Activated CD8-positive, alpha-beta memory T cell treated with anti-CD3 and anti-CD28 coated beads, Interleukin-2, amount 10 ng/mL, durations not matched to agents 7 days and 5 days (primary cell): ENCODE measurements at regions not wholly inside any gene's neighbourhood (a gene's known extent, or its start where the extent isn't known, plus 50 kb on each side); places are given as distances from the start of the nearest gene placed in this dataset.

Source experiments
- ATAC-seq: fragments of 150-1000 bp; cut with Tn5 transposase; one replicate; pipeline ENCODE4 v1.10.0; 2021; ENCODE audit warnings: moderate library complexity
- CTCF ChIA-PET: fragments of 350-600 bp; sonication (Branson Sonifier 250); formaldehyde crosslinking; loops from one replicate; lab custom pipeline; 2021; ENCODE audit warnings: antibody characterized with exemption; lab: Charles Lee
- DNase-seq: peaks from one replicate; pipeline ENCODE4 v3.0.0-alpha.2; 2020
- H3K27ac Mint-ChIP-seq: one replicate; pipeline ENCODE4 v1.8.0; 2021; ENCODE audit warnings: mild to moderate bottlenecking, mixed read lengths
- H3K27me3 Mint-ChIP-seq: one replicate; pipeline ENCODE4 v1.8.0; 2021; ENCODE audit warnings: mixed read lengths
- H3K36me3 Mint-ChIP-seq: one replicate; pipeline ENCODE4 v1.8.0; 2021; ENCODE audit warnings: mild to moderate bottlenecking, mixed read lengths
- H3K4me1 Mint-ChIP-seq: one replicate; pipeline ENCODE4 v1.8.0; 2021; ENCODE audit warnings: mixed read lengths
- H3K4me3 Mint-ChIP-seq: one replicate; pipeline ENCODE4 v1.8.0; 2021; ENCODE audit warnings: mild to moderate bottlenecking, moderate library complexity, mixed read lengths
- H3K9me3 Mint-ChIP-seq: one replicate; pipeline ENCODE4 v1.8.0; 2022; ENCODE audit warnings: low read depth, mixed read lengths

GRCh38 chr7:101736084-101736483 is 81.3 kb upstream of the CUX1 start:
- H3K9me3 Mint-ChIP-seq, result no peaks in the 10 kb centered on the region
- DNase-seq, result no peak
- H3K4me1 Mint-ChIP-seq, result peaks cover 22% of the 10 kb centered on the region
- no peak for ATAC-seq
- no peaks in the 10 kb centered on the region for H3K36me3 Mint-ChIP-seq
- H3K27me3 Mint-ChIP-seq, result peaks cover 2% of the 10 kb centered on the region
- CTCF ChIA-PET, result no interaction called here
- no peak overlapping the region for H3K4me3 Mint-ChIP-seq
- H3K27ac Mint-ChIP-seq, result no peak overlapping the region

GRCh38 chr7:101739775-101740398 is 77.5 kb upstream of the CUX1 start:
- CTCF ChIA-PET, result interaction anchor here (0.6 to 3.8 kb wide), 4 partner anchors 9 to 1380 kb away, joined by 3 to 14 read pairs (median 5); no protein-coding TSS in a partner anchor
- peak overlapping the region; percentile 96 for H3K27ac Mint-ChIP-seq

DNA sequence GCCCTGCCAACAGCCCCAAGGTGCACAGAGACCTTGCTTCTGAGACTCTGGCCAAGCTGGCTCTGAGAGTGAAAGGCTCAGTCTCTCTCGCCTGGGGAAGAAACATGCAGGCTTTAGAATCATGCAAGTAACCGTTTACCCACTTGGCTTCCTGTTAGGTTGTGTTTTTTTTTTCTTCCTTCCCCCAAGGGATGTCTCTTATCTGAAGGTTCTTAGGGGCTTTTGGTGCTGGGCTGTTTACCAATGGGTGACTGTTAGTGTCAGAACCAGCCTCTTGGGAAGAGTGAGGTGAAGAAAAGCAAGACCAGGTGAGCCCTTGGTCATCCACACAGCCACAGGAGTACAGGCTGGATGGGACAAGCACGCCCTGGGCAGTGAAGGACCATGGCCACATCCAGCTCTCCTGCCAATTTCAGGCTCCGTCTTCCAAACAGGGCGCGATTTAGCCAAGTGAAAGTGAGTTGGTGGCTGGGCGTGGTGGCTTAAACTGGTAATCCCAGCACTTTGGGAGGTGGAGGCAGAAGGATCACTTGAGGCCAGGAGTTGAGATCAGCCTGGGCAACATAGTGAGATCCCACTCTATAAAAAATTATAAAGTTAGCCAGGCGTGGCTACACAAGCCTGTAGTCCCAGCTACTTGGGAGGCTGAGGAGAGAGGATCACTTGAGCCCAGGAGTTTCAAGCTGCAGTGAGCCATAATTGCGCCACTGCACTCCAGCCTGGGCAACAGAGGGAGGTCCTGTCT is 76.3 kb upstream of the CUX1 start:
- DNase-seq (peak; percentile 62), ATAC-seq (peak; percentile 61)
- H3K27ac Mint-ChIP-seq, result peak overlapping the region; percentile 96
- no peaks in the 10 kb centered on the region for H3K27me3 Mint-ChIP-seq
- CTCF ChIA-PET, result interaction anchor here (2.2 to 4.2 kb wide), 3 partner anchors 15 to 73 kb away, joined by 4 to 26 read pairs (median 14); no protein-coding TSS in a partner anchor
- no peaks in the 10 kb centered on the region for H3K9me3 Mint-ChIP-seq
- peaks cover 49% of the 10 kb centered on the region for H3K4me1 Mint-ChIP-seq
- no peaks in the 10 kb centered on the region for H3K36me3 Mint-ChIP-seq
- peak overlapping the region; percentile 64 for H3K4me3 Mint-ChIP-seq

More at GRCh38 chr7:101739775-101740398, 77.5 kb upstream of the CUX1 start:
- Mint-ChIP-seq H3K4me3 (no peak overlapping the region), H3K27me3 (no peaks in the 10 kb centered on the region), H3K4me1 (peaks cover 46% of the 10 kb centered on the region), H3K9me3 (no peaks in the 10 kb centered on the region), H3K36me3 (no peaks in the 10 kb centered on the region)
- DNase-seq (no peak), ATAC-seq (no peak)

GRCh38 chr7:101743241-101743994 is 74.0 kb upstream of the CUX1 start:
- Mint-ChIP-seq H3K4me1 (peaks cover 56% of the 10 kb centered on the region), H3K27me3 (no peaks in the 10 kb centered on the region), H3K9me3 (no peaks in the 10 kb centered on the region), H3K36me3 (no peaks in the 10 kb centered on the region), H3K4me3 (peak overlapping the region; percentile 78), H3K27ac (peak overlapping the region; percentile 63)
- DNase-seq, result peak; percentile 77
- CTCF ChIA-PET, result interaction anchor here (0.6 to 4.2 kb wide), 11 partner anchors 9 to 513 kb away, joined by 3 to 26 read pairs (median 5); partner anchors contain the start of gene CUX1
- peak; percentile 74 for ATAC-seq

GRCh38 chr7:101743995-101744360 is 73.4 kb upstream of the CUX1 start:
- ATAC-seq, result no peak

DNA sequence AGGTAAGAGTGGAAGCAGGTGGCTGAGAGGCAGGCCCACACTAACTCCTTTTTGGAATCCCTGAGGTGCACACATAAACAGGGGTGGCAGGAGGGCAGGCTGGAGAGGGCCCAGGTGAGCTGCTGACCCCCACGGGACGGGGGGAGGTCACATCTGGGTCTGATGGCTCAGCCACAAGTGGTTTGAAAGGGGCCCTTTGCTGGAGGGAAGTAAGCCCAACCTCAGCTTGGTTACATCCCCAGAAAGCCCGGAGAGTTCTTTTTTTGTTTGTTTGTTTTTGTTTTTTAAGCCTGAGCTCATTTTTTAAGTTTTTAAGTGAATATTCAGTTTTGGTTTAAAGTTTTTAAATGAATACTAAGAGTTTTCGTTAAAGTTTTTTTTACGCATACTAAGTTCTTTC is 72.8 kb upstream of the CUX1 start:
- Mint-ChIP-seq H3K4me1 (peaks cover 52% of the 10 kb centered on the region), H3K9me3 (no peaks in the 10 kb centered on the region), H3K36me3 (no peaks in the 10 kb centered on the region), H3K27ac (no peak overlapping the region), H3K4me3 (no peak overlapping the region), H3K27me3 (peaks cover 4% of the 10 kb centered on the region)
- CTCF ChIA-PET, result interaction anchor here (1.0 to 4.2 kb wide), 6 partner anchors 8 to 77 kb away, joined by 3 to 26 read pairs (median 12); partner anchors contain the start of gene CUX1
- ATAC-seq (no peak), DNase-seq (no peak)

More at GRCh38 chr7:101743995-101744360, 73.4 kb upstream of the CUX1 start:
- no peak for DNase-seq
- Mint-ChIP-seq H3K27ac (no peak overlapping the region), H3K4me3 (peak overlapping the region; percentile 78), H3K27me3 (no peaks in the 10 kb centered on the region), H3K4me1 (peaks cover 56% of the 10 kb centered on the region), H3K9me3 (no peaks in the 10 kb centered on the region), H3K36me3 (no peaks in the 10 kb centered on the region)
- CTCF ChIA-PET, result interaction anchor here (0.6 to 4.2 kb wide), 8 partner anchors 9 to 514 kb away, joined by 3 to 26 read pairs (median 6); partner anchors contain the start of gene CUX1

DNA sequence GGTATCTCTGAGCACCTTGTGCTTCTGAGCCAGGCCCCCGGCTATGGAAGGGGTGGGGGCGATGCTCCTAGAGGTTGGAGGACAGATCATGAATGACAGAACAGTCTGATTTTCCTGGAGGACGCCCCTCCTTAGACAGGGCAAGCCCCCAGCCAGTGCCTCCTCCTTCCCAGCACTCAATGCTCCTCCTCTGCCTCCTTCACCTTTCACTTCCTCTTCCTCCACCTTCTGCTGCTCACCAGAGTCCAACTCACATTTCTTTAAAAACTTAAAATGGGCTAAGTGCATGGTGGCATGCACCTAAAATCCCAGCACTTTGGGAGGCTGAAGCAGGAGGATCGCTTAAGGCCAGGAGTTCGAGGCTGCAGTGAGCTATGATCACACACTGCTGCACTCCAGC is 71.1 kb upstream of the CUX1 start:
- ATAC-seq, result no peak
- Mint-ChIP-seq H3K4me3 (no peak overlapping the region), H3K36me3 (no peaks in the 10 kb centered on the region), H3K27me3 (peaks cover 6% of the 10 kb centered on the region), H3K4me1 (peaks cover 37% of the 10 kb centered on the region), H3K9me3 (no peaks in the 10 kb centered on the region), H3K27ac (no peak overlapping the region)
- CTCF ChIA-PET, result interaction anchor here (1.1 to 1.2 kb wide), 2 partner anchors 57 to 68 kb away, joined by 3 read pairs; no protein-coding TSS in a partner anchor
- DNase-seq, result no peak

GRCh38 chr7:101747053-101747878 is 70.2 kb upstream of the CUX1 start:
- no peak overlapping the region for H3K27ac Mint-ChIP-seq
- CTCF ChIA-PET, result interaction anchor here (1.1 to 1.2 kb wide), 2 partner anchors 58 to 67 kb away, joined by 3 read pairs; no protein-coding TSS in a partner anchor
- peaks cover 29% of the 10 kb centered on the region for H3K4me1 Mint-ChIP-seq
- ATAC-seq (no peak), DNase-seq (no peak)
- no peaks in the 10 kb centered on the region for H3K36me3 Mint-ChIP-seq
- H3K4me3 Mint-ChIP-seq, result no peak overlapping the region
- no peaks in the 10 kb centered on the region for H3K9me3 Mint-ChIP-seq
- H3K27me3 Mint-ChIP-seq, result peaks cover 6% of the 10 kb centered on the region

DNA sequence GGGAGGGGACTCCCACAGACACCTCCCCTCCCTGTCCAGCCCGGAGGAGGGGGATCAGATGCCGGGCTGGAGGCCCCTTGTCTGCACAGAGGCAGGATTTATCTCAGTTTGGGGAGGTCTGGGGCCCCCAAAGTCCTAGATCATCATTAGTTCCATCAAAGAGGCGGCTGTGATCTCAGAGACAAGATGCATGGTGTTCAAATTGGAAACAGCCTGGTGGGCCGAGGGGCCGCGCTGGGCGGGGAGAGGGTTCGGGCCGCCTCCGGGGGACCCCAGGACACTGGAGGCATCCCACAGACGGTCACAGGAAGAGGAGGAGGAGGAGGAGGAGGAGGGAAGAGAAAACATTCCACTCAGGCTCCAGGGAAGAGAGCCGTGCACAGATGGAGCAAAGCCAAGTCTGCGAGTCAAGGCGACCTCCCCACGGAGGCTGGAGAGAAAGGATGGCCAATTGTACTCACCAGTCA is 69.5 kb upstream of the CUX1 start:
- CTCF ChIA-PET, result interaction anchor here (0.9 kb wide), 1 partner anchor 109 kb away, joined by 5 read pairs; no protein-coding TSS in a partner anchor
- Mint-ChIP-seq H3K36me3 (no peaks in the 10 kb centered on the region), H3K9me3 (no peaks in the 10 kb centered on the region), H3K4me3 (no peak overlapping the region), H3K27me3 (peaks cover 6% of the 10 kb centered on the region), H3K4me1 (peaks cover 24% of the 10 kb centered on the region), H3K27ac (no peak overlapping the region)
- no peak for ATAC-seq
- no peak for DNase-seq

DNA sequence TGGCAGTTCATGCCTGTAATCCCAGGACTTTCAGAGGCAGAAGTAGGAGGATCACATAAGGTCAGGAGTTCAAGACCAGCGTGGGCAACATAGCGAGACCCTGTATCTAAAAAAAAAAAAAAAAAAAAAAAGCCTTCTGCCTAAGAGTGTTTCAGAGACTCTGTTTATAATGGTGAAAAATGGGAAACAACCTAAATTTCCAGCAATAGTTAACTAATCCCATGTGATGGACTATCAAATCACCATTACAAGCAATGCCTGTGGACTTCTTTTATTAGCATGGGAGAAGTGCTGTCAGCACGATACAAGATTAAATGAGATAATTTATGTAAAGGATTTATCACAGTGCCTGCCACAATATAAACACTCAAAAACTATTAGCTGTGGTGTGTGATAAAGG is 67.5 kb upstream of the CUX1 start:
- H3K27ac Mint-ChIP-seq, result no peak overlapping the region
- H3K9me3 Mint-ChIP-seq, result no peaks in the 10 kb centered on the region
- DNase-seq (no peak), ATAC-seq (no peak)
- no peaks in the 10 kb centered on the region for H3K36me3 Mint-ChIP-seq
- CTCF ChIA-PET, result no interaction called here
- H3K4me3 Mint-ChIP-seq, result no peak overlapping the region
- H3K4me1 Mint-ChIP-seq, result peaks cover 23% of the 10 kb centered on the region
- peaks cover 6% of the 10 kb centered on the region for H3K27me3 Mint-ChIP-seq

DNA sequence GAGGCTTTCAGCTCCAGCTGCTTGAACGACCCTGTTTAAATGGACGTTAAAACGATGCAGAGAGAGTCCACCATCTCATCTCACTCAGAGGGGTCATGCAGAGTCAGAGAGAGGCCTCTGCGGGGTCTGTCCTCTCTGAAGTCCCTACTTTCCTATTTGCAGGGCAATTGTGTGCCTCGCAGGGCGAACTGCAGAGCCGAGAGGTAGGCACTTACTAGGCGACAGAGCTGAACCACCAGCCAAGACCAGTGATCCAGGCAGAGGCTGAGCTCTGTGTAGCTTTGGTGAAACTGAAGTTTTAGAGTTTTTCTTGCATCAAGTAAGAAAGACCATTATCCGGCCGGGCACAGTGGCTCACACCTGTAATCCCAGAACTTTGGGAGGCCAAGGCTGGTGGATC is 64.1 kb upstream of the CUX1 start:
- Mint-ChIP-seq H3K4me1 (peaks cover 14% of the 10 kb centered on the region), H3K36me3 (no peaks in the 10 kb centered on the region), H3K9me3 (no peaks in the 10 kb centered on the region), H3K27ac (no peak overlapping the region), H3K27me3 (peaks cover 6% of the 10 kb centered on the region), H3K4me3 (no peak overlapping the region)
- CTCF ChIA-PET, result interaction anchor here (2.5 kb wide), 1 partner anchor 10 kb away, joined by 23 read pairs; no protein-coding TSS in a partner anchor
- DNase-seq (no peak), ATAC-seq (no peak)

- CTCF ChIA-PET, result no interaction called here
- DNase-seq (peak; percentile 49), ATAC-seq (peak; percentile 66)
- peaks cover 14% of the 10 kb centered on the region for H3K4me1 Mint-ChIP-seq
- H3K27me3 Mint-ChIP-seq, result peaks cover 2% of the 10 kb centered on the region
- H3K27ac Mint-ChIP-seq, result peak overlapping the region; percentile 85
- peak overlapping the region; percentile 74 for H3K4me3 Mint-ChIP-seq
- no peaks in the 10 kb centered on the region for H3K36me3 Mint-ChIP-seq
- no peaks in the 10 kb centered on the region for H3K9me3 Mint-ChIP-seq
Measured at GRCh38 chr7:101754424-101755159, 62.8 kb upstream of the CUX1 start.
